AG04449 (cell line): ENCODE measurements at regions not wholly inside any gene's neighbourhood (a gene's known extent, or its start where the extent isn't known, plus 50 kb on each side); places are given as distances from the start of the nearest gene placed in this dataset.

Experiments
- CTCF ChIA-PET: fragments of 350-600 bp; formaldehyde crosslinking; extraction: SDS; loops from one replicate; lab custom pipeline; 2021; ENCODE audit warnings: antibody characterized with exemption; lab: Yijun Ruan, JAX
- POLR2A ChIA-PET: fragments of 400-600, 350-600 bp; formaldehyde crosslinking; extraction: SDS; loops from one replicate; lab custom pipeline; 2020; ENCODE audit warnings: antibody characterized with exemption, inconsistent platforms; lab: Yijun Ruan, JAX
- DNase-seq: peaks from one replicate; pipeline ENCODE4 v3.0.0-alpha.2; 2010; ENCODE audit warnings: low read depth, low spot score
- H3K4me3 ChIP-seq: 2 replicates; pipeline ENCODE4 v1.5.1; 2011; ENCODE audit warnings: low read depth, mild to moderate bottlenecking, control low read depth, low read length
- CTCF ChIP-seq: IDR thresholded peaks from one replicate; pipeline ENCODE4 v1.5.1; 2011; ENCODE audit warnings: mild to moderate bottlenecking, moderate library complexity, low read length, control low read depth, inconsistent platforms; ENCODE audit not compliant: insufficient read depth; ENCODE audit errors: missing control alignments

- no peak for DNase-seq
- ChIA-PET POLR2A (no interaction called here), CTCF (no interaction called here)
- TF ChIP-seq CTCF: no peak
- no peak overlapping the region for H3K4me3 ChIP-seq
Measured at GRCh38 chr15:81966631-81967030, 79.2 kb downstream of the MEX3B start.

- no peak for DNase-seq
- no peak overlapping the region for H3K4me3 ChIP-seq
- no peak for TF ChIP-seq CTCF
- CTCF ChIA-PET: interaction anchor here (1.7 kb wide), 1 partner anchor 10 kb away, joined by 4 read pairs; no protein-coding TSS in a partner anchor
- POLR2A ChIA-PET: no interaction called here
Measured at GRCh38 chr15:81962482-81962881, 83.3 kb downstream of the MEX3B start.

GRCh38 chr15:81959196-81959595, 86.6 kb downstream of the MEX3B start:
- H3K4me3 ChIP-seq: no peak overlapping the region
- CTCF ChIA-PET: no interaction called here
- POLR2A ChIA-PET: no interaction called here

GRCh38 chr15:81957698-81958097, 88.1 kb downstream of the MEX3B start:
- POLR2A ChIA-PET: no interaction called here
- CTCF ChIA-PET: no interaction called here
- DNase-seq: no peak
- no peak overlapping the region for H3K4me3 ChIP-seq
- no peak for TF ChIP-seq CTCF

More at GRCh38 chr15:81959196-81959595, 86.6 kb downstream of the MEX3B start:
- no peak for TF ChIP-seq CTCF
- DNase-seq: no peak

GRCh38 chr15:81955382-81956062, 90.3 kb downstream of the MEX3B start:
- POLR2A ChIA-PET: no interaction called here
- TF ChIP-seq CTCF: no peak
- peak; percentile 47 for DNase-seq
- CTCF ChIA-PET: interaction anchor here (0.6 kb wide), 1 partner anchor 27 kb away, joined by 3 read pairs; no protein-coding TSS in a partner anchor
- H3K4me3 ChIP-seq: no peak overlapping the region

GRCh38 chr15:81954158-81954783, 91.5 kb downstream of the MEX3B start:
- ChIA-PET CTCF (no interaction called here), POLR2A (no interaction called here)
- no peak for TF ChIP-seq CTCF
- no peak overlapping the region for H3K4me3 ChIP-seq
- DNase-seq: no peak
